Mucosa of stomach (tissue), 1 donor: ENCODE measurements at regions not wholly inside any gene's neighbourhood (a gene's known extent, or its start where the extent isn't known, plus 50 kb on each side); places are given as distances from the start of the nearest gene placed in this dataset.

ENCODE experiments used
- H3K27me3 ChIP-seq: one replicate; pipeline ENCODE4 v1.7.0; 2013; ENCODE audit warnings: mild to moderate bottlenecking, low read length; ENCODE audit not compliant: control insufficient read depth, insufficient read depth
- H3K36me3 ChIP-seq: one replicate; pipeline ENCODE4 v1.7.0; 2013; ENCODE audit warnings: low read length; ENCODE audit not compliant: control insufficient read depth, insufficient read depth
- H3K4me1 ChIP-seq: one replicate; pipeline ENCODE4 v1.7.0; 2013; ENCODE audit warnings: mild to moderate bottlenecking, low read length; ENCODE audit not compliant: control insufficient read depth, insufficient read depth
- H3K4me3 ChIP-seq: one replicate; pipeline ENCODE4 v1.7.0; 2013; ENCODE audit warnings: low read length
- H3K9ac ChIP-seq: one replicate; pipeline ENCODE4 v1.7.0; 2013; ENCODE audit warnings: mild to moderate bottlenecking, low read length, moderate library complexity
- H3K9me3 ChIP-seq: one replicate; pipeline ENCODE4 v1.7.0; 2013; ENCODE audit warnings: mild to moderate bottlenecking, low read length, moderate library complexity; ENCODE audit not compliant: control insufficient read depth
- donor health status: Pancreatic carcinoma.

GRCh38 chr20:22475662-22476061 lies 108.7 kb downstream of the FOXA2 start:
- Histone ChIP-seq H3K36me3 (no peaks in the 10 kb centered on the region), H3K9ac (no peak overlapping the region), H3K9me3 (no peaks in the 10 kb centered on the region), H3K4me3 (no peak overlapping the region), H3K4me1 (peaks cover 18% of the 10 kb centered on the region), H3K27me3 (no peaks in the 10 kb centered on the region)

GRCh38 chr20:22474224-22474623 lies 110.1 kb downstream of the FOXA2 start:
- Histone ChIP-seq H3K9me3 (no peaks in the 10 kb centered on the region), H3K36me3 (no peaks in the 10 kb centered on the region)

DNA sequence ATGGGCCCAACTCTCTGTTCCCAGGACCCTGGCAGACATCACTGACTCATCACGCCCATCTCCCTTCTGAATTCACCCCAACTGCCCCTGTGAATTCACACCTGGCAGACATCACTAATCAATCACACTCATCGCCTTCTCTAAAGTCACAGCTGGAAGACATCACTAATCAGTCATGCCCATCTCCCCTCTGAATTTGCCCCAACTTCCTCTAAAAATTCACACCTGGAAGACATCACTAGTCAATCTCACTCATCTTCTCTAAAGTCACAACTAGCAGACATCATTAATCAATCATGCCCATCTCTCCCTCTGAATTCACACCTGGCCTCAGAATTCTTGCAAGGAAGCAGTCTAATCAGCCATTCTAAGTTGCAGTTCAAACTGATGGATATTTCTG lies 111.1 kb downstream of the FOXA2 start:
- Histone ChIP-seq H3K27me3 (no peaks in the 10 kb centered on the region), H3K4me3 (no peak overlapping the region), H3K36me3 (no peaks in the 10 kb centered on the region), H3K9ac (no peak overlapping the region), H3K4me1 (peaks cover 22% of the 10 kb centered on the region), H3K9me3 (no peaks in the 10 kb centered on the region)

More at GRCh38 chr20:22474224-22474623, 110.1 kb downstream of the FOXA2 start:
- H3K4me1 ChIP-seq = peaks cover 22% of the 10 kb centered on the region
- H3K27me3 ChIP-seq = no peaks in the 10 kb centered on the region
- no peak overlapping the region for H3K9ac ChIP-seq
- H3K4me3 ChIP-seq = no peak overlapping the region

DNA sequence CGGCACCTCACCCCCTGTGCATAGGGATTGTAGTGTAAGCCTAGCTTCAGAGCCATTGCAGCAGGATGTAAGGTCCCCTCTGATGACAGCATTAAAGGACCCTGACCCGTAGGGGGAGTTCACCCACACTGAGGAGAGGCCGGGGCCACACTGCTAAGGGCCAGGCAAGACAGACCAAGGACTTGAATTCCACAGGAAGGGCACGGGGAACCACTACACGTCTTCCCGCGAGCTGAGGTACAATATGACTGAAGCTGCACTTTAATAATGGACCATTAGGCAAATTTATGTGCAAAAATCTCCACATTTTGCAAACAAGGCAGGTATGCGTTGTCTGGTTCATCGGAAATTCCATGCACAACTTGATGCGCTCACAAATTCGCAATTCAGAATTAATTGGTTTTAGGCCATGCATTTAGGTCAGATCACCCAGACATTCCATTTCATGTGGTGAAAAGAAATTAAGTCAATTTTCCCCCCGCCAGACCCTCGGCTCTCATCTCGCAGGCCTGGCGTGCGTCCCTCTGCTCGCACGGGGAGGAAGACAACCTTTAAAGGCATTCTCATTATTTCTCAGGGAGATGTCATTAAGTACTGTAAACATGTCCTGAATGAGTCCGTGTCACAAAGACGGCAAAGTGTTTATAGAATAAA lies 111.8 kb downstream of the FOXA2 start:
- Histone ChIP-seq H3K36me3 (no peaks in the 10 kb centered on the region), H3K9me3 (no peaks in the 10 kb centered on the region), H3K4me1 (peaks cover 22% of the 10 kb centered on the region), H3K9ac (no peak overlapping the region), H3K4me3 (no peak overlapping the region), H3K27me3 (no peaks in the 10 kb centered on the region)

- H3K4me1 ChIP-seq = peaks cover 33% of the 10 kb centered on the region
- no peaks in the 10 kb centered on the region for H3K36me3 ChIP-seq
- no peaks in the 10 kb centered on the region for H3K9me3 ChIP-seq
- H3K27me3 ChIP-seq = no peaks in the 10 kb centered on the region
- no peak overlapping the region for H3K4me3 ChIP-seq
- H3K9ac ChIP-seq = no peak overlapping the region
Observed at GRCh38 chr20:22471156-22471836, 113.1 kb downstream of the FOXA2 start.

DNA sequence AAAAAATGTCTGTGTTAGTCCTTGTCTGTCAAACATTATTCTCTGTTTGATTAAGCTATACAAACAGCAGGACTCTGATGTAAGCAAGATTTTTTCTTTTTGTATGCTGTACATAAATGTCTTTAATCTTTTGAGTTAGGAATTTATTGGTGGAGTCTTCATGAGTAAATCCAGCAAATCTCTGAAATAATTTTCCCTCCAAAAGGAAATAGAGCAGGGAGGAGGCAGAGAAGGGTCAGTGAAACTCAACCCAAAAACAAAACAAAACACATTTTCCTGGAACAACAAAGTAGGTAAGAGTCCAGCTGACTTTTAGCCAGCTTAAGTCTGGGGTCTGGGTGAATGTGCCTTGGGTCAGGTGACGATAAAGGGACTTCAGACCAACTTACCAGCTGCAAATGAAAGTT lies 113.7 kb downstream of the FOXA2 start:
- H3K9ac ChIP-seq = no peak overlapping the region

DNA sequence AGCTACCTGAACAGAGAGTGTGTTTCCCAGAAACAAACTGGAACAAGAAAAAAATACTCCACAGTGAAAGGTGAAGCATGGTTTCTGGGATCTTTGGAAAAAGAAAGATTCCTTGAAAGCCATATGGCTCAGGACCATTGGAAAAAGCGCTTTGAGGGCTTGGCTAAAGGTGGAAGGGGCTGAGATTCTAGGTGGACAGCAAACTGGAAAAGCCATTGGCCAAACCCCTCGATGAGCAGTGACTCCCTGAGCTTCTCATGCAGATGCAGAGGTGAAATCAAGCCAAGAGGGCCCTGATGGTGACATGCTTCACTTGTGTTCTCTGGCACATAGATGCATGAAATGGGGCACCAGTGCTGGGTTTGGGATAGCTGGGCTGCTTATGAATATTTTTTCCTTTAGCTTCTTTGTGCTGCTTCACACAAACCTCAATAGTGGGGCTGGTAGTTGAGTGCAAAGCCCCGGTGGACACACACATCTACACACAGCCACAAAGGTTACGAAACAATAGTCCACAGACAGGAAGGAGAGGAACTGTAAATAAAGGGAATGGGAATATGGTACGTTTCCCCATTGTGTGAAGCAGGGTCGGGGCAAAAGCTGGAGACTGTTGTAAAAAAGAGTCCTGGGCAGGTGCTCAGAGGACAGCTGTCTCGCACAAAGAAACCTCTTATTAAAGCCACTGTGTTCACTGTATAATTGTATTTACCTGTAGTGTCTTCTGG lies 117.8 kb downstream of the FOXA2 start:
- Histone ChIP-seq H3K9ac (no peak overlapping the region), H3K4me1 (peaks cover 71% of the 10 kb centered on the region), H3K9me3 (no peaks in the 10 kb centered on the region), H3K27me3 (no peaks in the 10 kb centered on the region), H3K36me3 (no peaks in the 10 kb centered on the region), H3K4me3 (no peak overlapping the region)

More for the DNA sequence above, 113.7 kb downstream of the FOXA2 start:
- H3K9me3 ChIP-seq = no peaks in the 10 kb centered on the region
- H3K27me3 ChIP-seq = no peaks in the 10 kb centered on the region
- H3K4me1 ChIP-seq = peaks cover 40% of the 10 kb centered on the region
- H3K4me3 ChIP-seq = no peak overlapping the region
- no peaks in the 10 kb centered on the region for H3K36me3 ChIP-seq

DNA sequence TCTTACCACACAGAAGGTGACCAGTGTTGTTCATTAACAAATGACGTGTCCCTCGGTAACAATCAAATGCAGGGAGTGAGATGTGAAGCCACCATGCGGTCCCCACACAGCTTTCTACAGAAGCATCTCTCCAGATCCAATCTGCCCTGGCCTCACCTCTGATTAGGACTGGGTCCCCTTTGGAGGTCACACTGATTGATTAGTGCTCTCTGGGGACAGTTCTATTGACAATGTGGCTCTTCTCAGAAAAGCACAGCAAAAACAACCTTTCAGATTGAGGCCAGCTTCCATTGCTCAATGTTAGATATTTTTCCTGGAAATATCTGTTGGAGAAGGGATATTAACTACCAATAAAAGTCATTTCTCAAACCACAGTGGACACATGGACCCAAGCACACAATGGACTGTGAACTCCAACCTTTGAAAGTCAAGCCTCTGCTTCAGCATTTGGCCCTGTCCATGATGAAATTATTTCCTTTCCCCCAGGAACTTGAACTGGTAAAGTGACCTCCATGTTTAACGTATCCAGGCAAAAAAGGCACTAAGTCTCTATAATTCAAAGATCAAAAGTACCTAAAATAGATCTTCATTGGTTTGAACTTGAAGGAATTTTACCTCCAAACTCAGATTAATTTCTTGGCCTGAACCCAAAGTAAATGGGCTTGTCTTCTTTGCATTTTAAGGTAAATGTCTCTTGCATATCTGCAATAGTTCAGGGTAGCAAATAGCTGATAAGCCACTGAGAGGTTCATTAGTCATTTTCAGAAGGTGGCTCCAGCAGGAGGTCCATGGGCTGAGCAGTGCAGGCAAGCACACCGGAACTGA lies 118.5 kb downstream of the FOXA2 start:
- H3K9me3 ChIP-seq = no peaks in the 10 kb centered on the region
- no peaks in the 10 kb centered on the region for H3K36me3 ChIP-seq
- H3K4me1 ChIP-seq = peaks cover 64% of the 10 kb centered on the region
- no peak overlapping the region for H3K4me3 ChIP-seq
- no peak overlapping the region for H3K9ac ChIP-seq
- H3K27me3 ChIP-seq = no peaks in the 10 kb centered on the region

GRCh38 chr20:22464312-22465003 lies 119.9 kb downstream of the FOXA2 start:
- no peaks in the 10 kb centered on the region for H3K27me3 ChIP-seq
- H3K4me1 ChIP-seq = peaks cover 63% of the 10 kb centered on the region
- no peaks in the 10 kb centered on the region for H3K9me3 ChIP-seq
- H3K9ac ChIP-seq = no peak overlapping the region
- no peaks in the 10 kb centered on the region for H3K36me3 ChIP-seq
- no peak overlapping the region for H3K4me3 ChIP-seq

GRCh38 chr20:22462975-22463914 lies 121.1 kb downstream of the FOXA2 start:
- Histone ChIP-seq H3K4me3 (no peak overlapping the region), H3K36me3 (no peaks in the 10 kb centered on the region), H3K9ac (no peak overlapping the region), H3K9me3 (no peaks in the 10 kb centered on the region), H3K27me3 (no peaks in the 10 kb centered on the region), H3K4me1 (peaks cover 63% of the 10 kb centered on the region)
